ENCODE measurements at regions not wholly inside any gene's neighbourhood (a gene's known extent, or its start where the extent isn't known, plus 50 kb on each side); places are given as distances from the start of the nearest gene placed in this dataset.
A peak's percentile ranks its signal among the peaks of the same experiment; 100 is the strongest.
"Not testable (repeated sequence)": the region's sequence is repeated elsewhere in the genome, so short reads cannot be mapped to it uniquely, and the experiment has no call there.

DNA sequence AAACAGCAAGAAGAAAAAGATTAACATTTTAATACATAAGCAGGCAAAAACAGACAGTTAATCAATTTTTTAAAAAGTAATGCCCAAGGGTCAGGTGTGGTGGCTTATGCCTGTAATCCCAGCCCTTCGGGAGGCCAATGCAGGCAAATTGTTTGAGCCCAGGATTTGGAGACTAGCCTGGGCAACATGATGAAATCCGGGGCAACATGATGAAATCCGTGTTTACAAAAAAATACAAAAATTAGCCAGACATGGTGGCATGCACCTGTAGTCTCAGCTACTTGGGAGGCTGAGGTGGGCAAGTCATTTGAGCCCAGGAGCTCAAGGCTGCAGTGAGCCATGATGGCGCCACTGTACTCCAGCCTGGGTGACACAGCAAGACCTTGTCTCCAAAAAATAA, 94.1 kb upstream of the DST start:
- H3K4me3 ChIP-seq (replicated peaks; ENCODE audit: low read depth, low read length), result no peak overlapping the region
- no peak for DNase-seq (ENCODE audit: low read depth)
- TF ChIP-seq, protein P1, sequence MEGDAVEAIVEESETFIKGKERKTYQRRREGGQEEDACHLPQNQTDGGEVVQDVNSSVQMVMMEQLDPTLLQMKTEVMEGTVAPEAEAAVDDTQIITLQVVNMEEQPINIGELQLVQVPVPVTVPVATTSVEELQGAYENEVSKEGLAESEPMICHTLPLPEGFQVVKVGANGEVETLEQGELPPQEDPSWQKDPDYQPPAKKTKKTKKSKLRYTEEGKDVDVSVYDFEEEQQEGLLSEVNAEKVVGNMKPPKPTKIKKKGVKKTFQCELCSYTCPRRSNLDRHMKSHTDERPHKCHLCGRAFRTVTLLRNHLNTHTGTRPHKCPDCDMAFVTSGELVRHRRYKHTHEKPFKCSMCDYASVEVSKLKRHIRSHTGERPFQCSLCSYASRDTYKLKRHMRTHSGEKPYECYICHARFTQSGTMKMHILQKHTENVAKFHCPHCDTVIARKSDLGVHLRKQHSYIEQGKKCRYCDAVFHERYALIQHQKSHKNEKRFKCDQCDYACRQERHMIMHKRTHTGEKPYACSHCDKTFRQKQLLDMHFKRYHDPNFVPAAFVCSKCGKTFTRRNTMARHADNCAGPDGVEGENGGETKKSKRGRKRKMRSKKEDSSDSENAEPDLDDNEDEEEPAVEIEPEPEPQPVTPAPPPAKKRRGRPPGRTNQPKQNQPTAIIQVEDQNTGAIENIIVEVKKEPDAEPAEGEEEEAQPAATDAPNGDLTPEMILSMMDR (IDR thresholded peaks at IDR 0.05; ENCODE audit: low read length, missing control alignments), result no peak

GRCh38 chr6:56734335-56734734, 91.6 kb upstream of the DST start:
- TF ChIP-seq, protein P1 (IDR thresholded peaks at IDR 0.05; ENCODE audit: low read length, missing control alignments), result no peak
- no peak for DNase-seq (ENCODE audit: low read depth)
- H3K4me3 ChIP-seq (replicated peaks; ENCODE audit: low read depth, low read length), result no peak overlapping the region

- no peak overlapping the region for H3K4me3 ChIP-seq (replicated peaks; ENCODE audit: low read depth, low read length)
- TF ChIP-seq, protein P1 (IDR thresholded peaks at IDR 0.05; ENCODE audit: low read length, missing control alignments), result no peak
- DNase-seq (ENCODE audit: low read depth), result no peak
These were observed 90.6 kb upstream of the DST start for GRCh38 chr6:56733211-56733697.

- no peak for DNase-seq (ENCODE audit: low read depth)
- no peak overlapping the region for H3K4me3 ChIP-seq (replicated peaks; ENCODE audit: low read depth, low read length)
- TF ChIP-seq, protein P1 (IDR thresholded peaks at IDR 0.05; ENCODE audit: low read length, missing control alignments), result no peak
These were observed 89.8 kb upstream of the DST start for GRCh38 chr6:56732517-56732916.

GRCh38 chr6:56730663-56731529, 88.2 kb upstream of the DST start:
- DNase-seq (ENCODE audit: low read depth), result peak; percentile 68
- H3K4me3 ChIP-seq (replicated peaks; ENCODE audit: low read depth, low read length), result no peak overlapping the region
- TF ChIP-seq, protein P1 (IDR thresholded peaks at IDR 0.05; ENCODE audit: low read length, missing control alignments), result no peak

DNA sequence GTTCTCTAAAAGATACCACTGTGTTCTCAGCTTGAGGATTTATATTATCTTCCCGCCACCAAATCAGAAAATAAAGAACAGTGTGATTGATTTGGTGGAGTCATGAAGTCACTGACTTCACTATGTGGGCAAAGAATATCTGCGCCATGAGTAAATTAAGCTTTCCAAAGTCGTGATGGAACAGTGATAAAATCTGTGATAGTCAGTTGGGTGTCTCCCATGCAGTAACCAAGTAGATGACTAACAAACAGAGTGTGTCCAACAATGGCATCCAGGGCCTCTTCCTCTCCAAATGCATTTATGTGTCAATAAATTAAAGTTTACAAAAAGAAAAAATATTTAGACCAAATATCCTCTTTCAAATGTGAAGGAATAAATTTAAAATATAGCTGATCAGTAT, 87.0 kb upstream of the DST start:
- DNase-seq (ENCODE audit: low read depth), result peak; percentile 54
- H3K4me3 ChIP-seq (replicated peaks; ENCODE audit: low read depth, low read length), result no peak overlapping the region
- TF ChIP-seq, protein P1 (IDR thresholded peaks at IDR 0.05; ENCODE audit: low read length, missing control alignments), result no peak

GRCh38 chr6:56729166-56729565, 86.5 kb upstream of the DST start:
- H3K4me3 ChIP-seq (replicated peaks; ENCODE audit: low read depth, low read length); DNase-seq (ENCODE audit: low read depth): not testable (repeated sequence)

All from fibroblast of pulmonary artery (primary cell).